Peyer's patch (tissue), 4 donors: ENCODE measurements at regions not wholly inside any gene's neighbourhood (a gene's known extent, or its start where the extent isn't known, plus 50 kb on each side); places are given as distances from the start of the nearest gene placed in this dataset.

Source experiments
- POLR2A ChIP-seq, 2 donors: fragments of 450-650 bp; IDR thresholded peaks; one replicate each; pipeline ENCODE4 v1.5.1; 2017; ENCODE audit warnings: antibody characterized with exemption in 2 of 2, mild to moderate bottlenecking in 2 of 2, moderate library complexity in 2 of 2
- TF ChIP-seq, protein P1 (sequence below), 6 experiments: fragments of 450-650 bp in 4 of 6; fragments of 200-600 bp in 2 of 6; sonication (generic) in 1 of 6; IDR thresholded peaks; one replicate each; pipeline ENCODE4 v1.5.1; 2017 to 2019; ENCODE audit warnings: antibody characterized with exemption in 6 of 6, mild to moderate bottlenecking in 3 of 6, moderate library complexity in 1 of 6

DNA sequence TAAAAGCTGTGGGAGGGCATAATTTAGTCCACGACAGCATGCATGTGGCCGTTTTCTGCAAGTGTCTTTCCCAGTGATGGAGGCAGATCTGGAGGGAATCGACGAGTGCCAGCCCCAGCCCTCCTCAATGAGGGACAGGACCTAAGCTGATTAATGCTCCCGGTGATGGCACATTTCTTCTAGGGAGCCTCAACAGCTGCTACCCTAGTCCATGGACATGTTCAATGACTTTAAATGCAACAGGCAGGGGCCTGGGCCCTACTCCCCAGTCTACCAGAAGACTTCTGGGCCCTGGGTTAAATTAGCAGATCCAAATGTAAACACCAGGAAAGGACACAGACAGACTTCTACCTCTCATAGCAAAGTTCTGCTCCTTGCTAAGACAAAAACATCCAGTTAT is 155.1 kb downstream of the ACTR3 start:
- TF ChIP-seq, protein P1, sequence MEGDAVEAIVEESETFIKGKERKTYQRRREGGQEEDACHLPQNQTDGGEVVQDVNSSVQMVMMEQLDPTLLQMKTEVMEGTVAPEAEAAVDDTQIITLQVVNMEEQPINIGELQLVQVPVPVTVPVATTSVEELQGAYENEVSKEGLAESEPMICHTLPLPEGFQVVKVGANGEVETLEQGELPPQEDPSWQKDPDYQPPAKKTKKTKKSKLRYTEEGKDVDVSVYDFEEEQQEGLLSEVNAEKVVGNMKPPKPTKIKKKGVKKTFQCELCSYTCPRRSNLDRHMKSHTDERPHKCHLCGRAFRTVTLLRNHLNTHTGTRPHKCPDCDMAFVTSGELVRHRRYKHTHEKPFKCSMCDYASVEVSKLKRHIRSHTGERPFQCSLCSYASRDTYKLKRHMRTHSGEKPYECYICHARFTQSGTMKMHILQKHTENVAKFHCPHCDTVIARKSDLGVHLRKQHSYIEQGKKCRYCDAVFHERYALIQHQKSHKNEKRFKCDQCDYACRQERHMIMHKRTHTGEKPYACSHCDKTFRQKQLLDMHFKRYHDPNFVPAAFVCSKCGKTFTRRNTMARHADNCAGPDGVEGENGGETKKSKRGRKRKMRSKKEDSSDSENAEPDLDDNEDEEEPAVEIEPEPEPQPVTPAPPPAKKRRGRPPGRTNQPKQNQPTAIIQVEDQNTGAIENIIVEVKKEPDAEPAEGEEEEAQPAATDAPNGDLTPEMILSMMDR (IDR thresholded peaks at IDR 0.05): no peak
- TF ChIP-seq POLR2A (IDR thresholded peaks at IDR 0.05): no peak
